ENCODE measurements at regions not wholly inside any gene's neighbourhood (a gene's known extent, or its start where the extent isn't known, plus 50 kb on each side); places are given as distances from the start of the nearest gene placed in this dataset.

GRCh38 chr5:97955450-97955849 lies 772.4 kb upstream of the RIOK2 start:
- Histone ChIP-seq H3K27ac (replicated peaks) (no peak overlapping the region), H3K27me3 (ENCODE audit: insufficient read depth, poor library complexity, severe bottlenecking) (no peaks in the 10 kb centered on the region), H3K4me3 (replicated peaks; ENCODE audit: insufficient read depth, low read length) (no peak overlapping the region)
- no peak for DNase-seq (ENCODE audit: low read depth in 1 of 2, low spot score in 1 of 2)
- TF ChIP-seq SPI1 (IDR thresholded peaks at IDR 0.05; ENCODE audit: borderline replicate concordance, low read depth) (no peak), GABPA (IDR thresholded peaks at IDR 0.05; ENCODE audit: low read depth) (no peak), POLR2AphosphoS5 (IDR thresholded peaks at IDR 0.05; ENCODE audit: low read depth) (no peak)
- TF ChIP-seq, protein P1, sequence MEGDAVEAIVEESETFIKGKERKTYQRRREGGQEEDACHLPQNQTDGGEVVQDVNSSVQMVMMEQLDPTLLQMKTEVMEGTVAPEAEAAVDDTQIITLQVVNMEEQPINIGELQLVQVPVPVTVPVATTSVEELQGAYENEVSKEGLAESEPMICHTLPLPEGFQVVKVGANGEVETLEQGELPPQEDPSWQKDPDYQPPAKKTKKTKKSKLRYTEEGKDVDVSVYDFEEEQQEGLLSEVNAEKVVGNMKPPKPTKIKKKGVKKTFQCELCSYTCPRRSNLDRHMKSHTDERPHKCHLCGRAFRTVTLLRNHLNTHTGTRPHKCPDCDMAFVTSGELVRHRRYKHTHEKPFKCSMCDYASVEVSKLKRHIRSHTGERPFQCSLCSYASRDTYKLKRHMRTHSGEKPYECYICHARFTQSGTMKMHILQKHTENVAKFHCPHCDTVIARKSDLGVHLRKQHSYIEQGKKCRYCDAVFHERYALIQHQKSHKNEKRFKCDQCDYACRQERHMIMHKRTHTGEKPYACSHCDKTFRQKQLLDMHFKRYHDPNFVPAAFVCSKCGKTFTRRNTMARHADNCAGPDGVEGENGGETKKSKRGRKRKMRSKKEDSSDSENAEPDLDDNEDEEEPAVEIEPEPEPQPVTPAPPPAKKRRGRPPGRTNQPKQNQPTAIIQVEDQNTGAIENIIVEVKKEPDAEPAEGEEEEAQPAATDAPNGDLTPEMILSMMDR (IDR thresholded peaks at IDR 0.05; ENCODE audit: insufficient read depth, low read length): no peak
- TF ChIP-seq, protein P2, sequence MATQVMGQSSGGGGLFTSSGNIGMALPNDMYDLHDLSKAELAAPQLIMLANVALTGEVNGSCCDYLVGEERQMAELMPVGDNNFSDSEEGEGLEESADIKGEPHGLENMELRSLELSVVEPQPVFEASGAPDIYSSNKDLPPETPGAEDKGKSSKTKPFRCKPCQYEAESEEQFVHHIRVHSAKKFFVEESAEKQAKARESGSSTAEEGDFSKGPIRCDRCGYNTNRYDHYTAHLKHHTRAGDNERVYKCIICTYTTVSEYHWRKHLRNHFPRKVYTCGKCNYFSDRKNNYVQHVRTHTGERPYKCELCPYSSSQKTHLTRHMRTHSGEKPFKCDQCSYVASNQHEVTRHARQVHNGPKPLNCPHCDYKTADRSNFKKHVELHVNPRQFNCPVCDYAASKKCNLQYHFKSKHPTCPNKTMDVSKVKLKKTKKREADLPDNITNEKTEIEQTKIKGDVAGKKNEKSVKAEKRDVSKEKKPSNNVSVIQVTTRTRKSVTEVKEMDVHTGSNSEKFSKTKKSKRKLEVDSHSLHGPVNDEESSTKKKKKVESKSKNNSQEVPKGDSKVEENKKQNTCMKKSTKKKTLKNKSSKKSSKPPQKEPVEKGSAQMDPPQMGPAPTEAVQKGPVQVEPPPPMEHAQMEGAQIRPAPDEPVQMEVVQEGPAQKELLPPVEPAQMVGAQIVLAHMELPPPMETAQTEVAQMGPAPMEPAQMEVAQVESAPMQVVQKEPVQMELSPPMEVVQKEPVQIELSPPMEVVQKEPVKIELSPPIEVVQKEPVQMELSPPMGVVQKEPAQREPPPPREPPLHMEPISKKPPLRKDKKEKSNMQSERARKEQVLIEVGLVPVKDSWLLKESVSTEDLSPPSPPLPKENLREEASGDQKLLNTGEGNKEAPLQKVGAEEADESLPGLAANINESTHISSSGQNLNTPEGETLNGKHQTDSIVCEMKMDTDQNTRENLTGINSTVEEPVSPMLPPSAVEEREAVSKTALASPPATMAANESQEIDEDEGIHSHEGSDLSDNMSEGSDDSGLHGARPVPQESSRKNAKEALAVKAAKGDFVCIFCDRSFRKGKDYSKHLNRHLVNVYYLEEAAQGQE (IDR thresholded peaks at IDR 0.05; ENCODE audit: insufficient replicate concordance, low read depth): no peak

DNA sequence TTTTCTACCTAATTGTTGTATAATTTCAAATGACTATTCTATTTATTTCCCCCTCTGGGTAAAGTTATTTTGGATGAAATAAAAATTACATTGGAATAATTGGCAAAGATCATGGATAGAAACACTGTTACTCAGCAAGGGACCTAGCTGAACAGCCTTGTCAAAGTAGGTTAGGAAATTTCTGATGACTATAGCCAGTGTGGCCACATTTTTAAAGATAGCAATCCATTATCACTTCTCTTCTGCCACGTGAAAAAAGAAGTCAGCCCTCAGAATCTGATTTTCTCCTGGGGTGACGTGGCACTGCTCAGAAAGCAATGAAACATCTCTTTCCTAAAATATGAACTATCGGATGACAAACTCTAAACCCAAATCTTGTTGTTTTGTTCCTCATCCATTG lies 784.2 kb upstream of the RIOK2 start:
- H3K4me3 ChIP-seq (replicated peaks; ENCODE audit: insufficient read depth, low read length): no peak overlapping the region
- DNase-seq (ENCODE audit: low read depth in 1 of 2, low spot score in 1 of 2): no peak
- no peak overlapping the region for H3K27ac ChIP-seq (replicated peaks)
- TF ChIP-seq GABPA (IDR thresholded peaks at IDR 0.05; ENCODE audit: low read depth): no peak
- no peak for TF ChIP-seq SPI1 (IDR thresholded peaks at IDR 0.05; ENCODE audit: borderline replicate concordance, low read depth)
- TF ChIP-seq, protein P2 (IDR thresholded peaks at IDR 0.05; ENCODE audit: insufficient replicate concordance, low read depth): no peak
- TF ChIP-seq, protein P1 (IDR thresholded peaks at IDR 0.05; ENCODE audit: insufficient read depth, low read length): no peak
- TF ChIP-seq POLR2AphosphoS5 (IDR thresholded peaks at IDR 0.05; ENCODE audit: low read depth): no peak
- no peaks in the 10 kb centered on the region for H3K27me3 ChIP-seq (ENCODE audit: insufficient read depth, poor library complexity, severe bottlenecking)

DNA sequence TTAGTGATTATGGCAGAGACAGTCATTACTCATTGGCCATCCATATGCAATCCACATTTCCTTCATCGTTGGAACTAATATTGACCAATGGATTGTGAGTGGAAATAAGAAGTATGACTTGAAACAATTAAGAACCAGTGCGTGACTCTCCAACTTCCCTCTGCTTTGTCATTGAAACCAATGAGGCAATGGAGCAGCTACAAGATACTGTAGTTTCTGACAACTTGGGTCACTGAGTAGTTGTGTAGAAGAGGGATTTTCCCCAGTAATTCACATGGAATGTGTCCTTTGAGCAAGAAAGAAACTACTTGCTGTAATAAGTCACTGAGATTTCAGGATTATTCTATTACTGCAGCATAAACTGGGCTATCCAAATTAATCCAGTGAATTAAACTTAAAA lies 785.3 kb upstream of the RIOK2 start:
- H3K27me3 ChIP-seq (ENCODE audit: insufficient read depth, poor library complexity, severe bottlenecking): no peaks in the 10 kb centered on the region
- DNase-seq (ENCODE audit: low read depth in 1 of 2, low spot score in 1 of 2): no peak
- no peak overlapping the region for H3K27ac ChIP-seq (replicated peaks)
- no peak overlapping the region for H3K4me3 ChIP-seq (replicated peaks; ENCODE audit: insufficient read depth, low read length)
- TF ChIP-seq, protein P2 (IDR thresholded peaks at IDR 0.05; ENCODE audit: insufficient replicate concordance, low read depth): no peak
- no peak for TF ChIP-seq GABPA (IDR thresholded peaks at IDR 0.05; ENCODE audit: low read depth)
- TF ChIP-seq SPI1 (IDR thresholded peaks at IDR 0.05; ENCODE audit: borderline replicate concordance, low read depth): no peak
- TF ChIP-seq POLR2AphosphoS5 (IDR thresholded peaks at IDR 0.05; ENCODE audit: low read depth): no peak
- TF ChIP-seq, protein P1 (IDR thresholded peaks at IDR 0.05; ENCODE audit: insufficient read depth, low read length): no peak
